ENCODE measurements at regions not wholly inside any gene's neighbourhood (a gene's known extent, or its start where the extent isn't known, plus 50 kb on each side); places are given as distances from the start of the nearest gene placed in this dataset.

- Histone ChIP-seq H3T11ph (ENCODE audit: low read length) (no peak overlapping the region), H2BK12ac (ENCODE audit: insufficient read length, low read depth, low read length) (no peak overlapping the region), H2BK5ac (ENCODE audit: insufficient read length, low read length) (no peak overlapping the region), H2BK15ac (ENCODE audit: low read depth, low read length) (no peak overlapping the region), H4K8ac (replicated peaks; ENCODE audit: insufficient read length, low read depth, low read length) (no peak overlapping the region), H3K27me3 (ENCODE audit: insufficient read depth, low read length) (no peaks in the 10 kb centered on the region), H2BK20ac (ENCODE audit: low read depth, low read length, poor library complexity, severe bottlenecking) (no peak overlapping the region), H2AFZ (ENCODE audit: low read length) (no peak overlapping the region), H2AK5ac (ENCODE audit: insufficient read length, low read length) (no peak overlapping the region), H3K9me3 (ENCODE audit: control insufficient read depth, low read depth, low read length) (no peaks in the 10 kb centered on the region), H3K27ac (ENCODE audit: insufficient read length, low read depth, low read length) (no peak overlapping the region), H3K56ac (ENCODE audit: insufficient read length, low read depth, low read length) (no peak overlapping the region), H3K23ac (ENCODE audit: insufficient read length, low read depth, low read length) (no peak overlapping the region), H4K5ac (ENCODE audit: insufficient read length, low read depth, low read length) (no peak overlapping the region), H3K14ac (ENCODE audit: insufficient read depth, low read length) (no peak overlapping the region), H3K79me2 (ENCODE audit: insufficient read depth, low read length) (no peaks in the 10 kb centered on the region), H3K4ac (ENCODE audit: low read depth, low read length) (no peak overlapping the region), H3K79me1 (ENCODE audit: insufficient read depth, low read depth, low read length, poor library complexity, severe bottlenecking) (no peaks in the 10 kb centered on the region), H3K4me1 (ENCODE audit: insufficient read depth, low read length) (peaks cover 6% of the 10 kb centered on the region; the same call in 1 of the 2 replicates), H3K18ac (ENCODE audit: insufficient read length, low read depth, low read length) (no peak overlapping the region), H3K4me2 (ENCODE audit: insufficient read depth, insufficient read length, low read length) (no peak overlapping the region), H4K91ac (ENCODE audit: insufficient read length, low read depth, low read length) (no peak overlapping the region), H3K23me2 (ENCODE audit: insufficient read length, low read depth, low read length, poor library complexity, severe bottlenecking) (no peaks in the 10 kb centered on the region), H2BK120ac (ENCODE audit: low read depth, low read length, poor library complexity, severe bottlenecking) (no peak overlapping the region), H4K20me1 (ENCODE audit: control insufficient read depth, insufficient read depth, insufficient read length) (no peaks in the 10 kb centered on the region), H3K9ac (ENCODE audit: extremely low read depth, insufficient read length, low read length) (no peak overlapping the region)
- no peak overlapping the region for H3K4me3 Mint-ChIP-seq
- no peak overlapping the region for H3K27ac Mint-ChIP-seq
- H3K27me3 Mint-ChIP-seq (ENCODE audit: low read depth), result no peaks in the 10 kb centered on the region
- DNase-seq, result no peak
- H3K4me1 Mint-ChIP-seq, result peaks cover 19 to 23% of the 10 kb centered on the region in 2 experiments
- H3K36me3 Mint-ChIP-seq (ENCODE audit: insufficient read depth in 1 of 3, low read depth in 3 of 3), result no peaks in the 10 kb centered on the region
- no peaks in the 10 kb centered on the region; a peak in 2 of 5 replicates for H3K9me3 Mint-ChIP-seq
- WGBS (ENCODE audit: extremely low coverage, insufficient read length, low lambda C conversion rate), result no CpG with 5 or more reads among the region's 2 CpGs
- TF ChIP-seq, protein P1, sequence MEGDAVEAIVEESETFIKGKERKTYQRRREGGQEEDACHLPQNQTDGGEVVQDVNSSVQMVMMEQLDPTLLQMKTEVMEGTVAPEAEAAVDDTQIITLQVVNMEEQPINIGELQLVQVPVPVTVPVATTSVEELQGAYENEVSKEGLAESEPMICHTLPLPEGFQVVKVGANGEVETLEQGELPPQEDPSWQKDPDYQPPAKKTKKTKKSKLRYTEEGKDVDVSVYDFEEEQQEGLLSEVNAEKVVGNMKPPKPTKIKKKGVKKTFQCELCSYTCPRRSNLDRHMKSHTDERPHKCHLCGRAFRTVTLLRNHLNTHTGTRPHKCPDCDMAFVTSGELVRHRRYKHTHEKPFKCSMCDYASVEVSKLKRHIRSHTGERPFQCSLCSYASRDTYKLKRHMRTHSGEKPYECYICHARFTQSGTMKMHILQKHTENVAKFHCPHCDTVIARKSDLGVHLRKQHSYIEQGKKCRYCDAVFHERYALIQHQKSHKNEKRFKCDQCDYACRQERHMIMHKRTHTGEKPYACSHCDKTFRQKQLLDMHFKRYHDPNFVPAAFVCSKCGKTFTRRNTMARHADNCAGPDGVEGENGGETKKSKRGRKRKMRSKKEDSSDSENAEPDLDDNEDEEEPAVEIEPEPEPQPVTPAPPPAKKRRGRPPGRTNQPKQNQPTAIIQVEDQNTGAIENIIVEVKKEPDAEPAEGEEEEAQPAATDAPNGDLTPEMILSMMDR (conservative IDR thresholded peaks at IDR 0.05), result peak; percentile 49; the same call in 2 of the 3 replicates
Measured at GRCh38 chr9:88722753-88723152, 187.8 kb downstream of the NXNL2 start.

All from H9 (cell line).